ENCODE measurements at regions not wholly inside any gene's neighbourhood (a gene's known extent, or its start where the extent isn't known, plus 50 kb on each side); places are given as distances from the start of the nearest gene placed in this dataset.

DNA sequence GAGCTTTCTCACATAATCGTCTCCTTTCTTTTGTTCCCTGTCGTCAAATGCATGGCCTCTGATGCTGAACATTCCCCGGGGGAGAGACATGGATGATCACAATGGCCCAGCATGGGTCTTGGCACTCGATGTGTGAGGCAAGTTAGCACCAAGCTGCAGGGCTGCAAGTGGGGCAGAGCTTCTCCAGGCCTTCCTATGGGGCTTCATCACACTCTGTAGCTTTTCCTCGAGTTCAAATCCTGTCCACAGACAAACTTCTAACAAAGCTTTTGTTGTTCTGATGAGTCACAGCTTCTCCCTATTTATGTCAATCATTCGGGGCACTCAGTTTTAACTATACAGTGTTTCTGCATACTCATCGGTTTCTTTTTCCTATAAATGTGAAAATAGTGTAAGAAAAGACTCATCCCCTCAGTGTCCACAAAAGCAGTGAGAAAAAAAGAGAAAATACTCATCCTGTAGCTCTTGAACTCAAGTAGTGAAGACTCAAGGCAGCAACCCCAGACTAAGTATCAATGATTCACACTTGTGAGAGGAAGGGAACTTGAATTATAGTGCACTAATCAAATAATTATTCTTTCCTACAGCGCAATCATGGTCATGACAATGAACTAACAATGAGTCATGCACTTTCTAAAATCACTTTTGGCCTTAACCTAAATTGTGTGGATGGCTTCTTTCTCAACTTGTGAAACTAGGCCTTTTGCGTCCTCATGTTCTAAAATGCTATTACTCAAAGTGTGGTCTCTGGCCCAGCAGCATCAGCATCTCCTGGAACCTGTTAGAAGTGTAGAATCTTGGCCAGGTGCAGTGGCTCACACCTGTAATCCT, 68.4 kb upstream of the NOX3 start:
- no peak for TF ChIP-seq CTCF (IDR thresholded peaks at IDR 0.05)
- no peak for TF ChIP-seq EP300 (IDR thresholded peaks at IDR 0.05; ENCODE audit: low read depth)
- TF ChIP-seq POLR2A (IDR thresholded peaks at IDR 0.05): no peak
